C1 segment of cervical spinal cord (tissue), 14 donors: ENCODE measurements at regions not wholly inside any gene's neighbourhood (a gene's known extent, or its start where the extent isn't known, plus 50 kb on each side); places are given as distances from the start of the nearest gene placed in this dataset.

ENCODE experiments used
- DNase-seq, 14 donors: peaks; one replicate each; lab custom pipeline; 2025; lab: John Stamatoyannopoulos, UW

DNA sequence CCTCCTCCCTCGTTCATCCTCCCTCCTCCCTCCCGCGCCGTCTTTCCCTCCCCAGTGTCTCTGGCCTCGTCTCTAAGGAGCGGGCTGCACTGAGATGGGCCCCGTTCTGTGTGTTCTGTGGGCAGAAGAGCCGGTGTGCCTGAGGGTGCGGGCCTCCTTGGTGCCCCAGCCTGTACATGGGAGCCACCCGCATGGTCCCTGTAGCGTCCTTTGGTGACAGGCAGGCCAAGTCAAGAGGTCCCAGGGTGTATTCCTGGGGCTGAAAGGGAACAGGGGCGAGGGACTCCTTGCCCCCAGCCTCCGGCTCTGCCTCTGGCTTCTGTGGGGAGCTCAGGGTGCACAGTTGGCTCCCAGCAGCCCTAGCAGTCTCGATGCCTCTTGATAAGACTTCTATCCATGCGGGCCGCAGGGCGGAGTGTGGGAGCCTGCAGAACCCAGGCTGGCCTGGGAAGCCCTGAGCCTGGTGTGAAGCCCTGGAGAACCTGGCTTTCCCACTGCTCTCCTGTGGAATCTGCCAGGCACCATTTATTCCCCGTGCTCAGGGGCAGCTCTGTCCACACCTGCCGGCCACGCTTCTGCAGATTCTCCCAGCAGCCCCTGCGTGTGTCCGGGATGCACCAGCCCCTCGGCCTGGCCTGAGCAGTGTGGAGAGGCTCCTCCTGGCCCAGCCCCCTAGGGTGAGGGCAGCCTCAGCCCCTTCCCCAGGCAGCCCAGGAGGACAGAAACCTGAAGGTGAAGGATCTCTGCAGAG, 181.3 kb downstream of the KIF26A start:
- DNase-seq: no peak

DNA sequence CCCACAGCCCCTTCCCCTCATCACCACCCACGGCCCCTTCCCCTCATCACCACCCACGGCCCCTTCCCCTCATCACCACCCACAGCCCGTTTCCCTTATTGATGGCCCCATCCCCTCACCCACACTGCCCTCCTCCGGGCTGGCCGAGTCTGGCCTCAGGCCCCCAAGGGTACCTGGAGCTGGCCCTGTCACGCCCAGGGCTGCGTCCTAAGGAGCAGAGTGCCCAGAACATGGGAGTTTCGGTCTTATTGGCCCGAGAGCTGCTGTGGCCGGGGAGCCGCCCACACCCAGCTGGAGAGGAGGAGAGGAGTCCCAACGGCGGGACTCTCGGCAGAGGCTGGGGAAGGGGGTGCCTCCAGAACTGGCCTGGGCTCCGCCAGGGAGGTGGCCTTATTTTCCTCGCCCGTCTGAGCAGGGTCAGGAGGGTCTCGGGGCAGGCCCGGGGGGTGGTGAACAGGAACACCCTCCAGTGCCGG, 182.3 kb downstream of the KIF26A start:
- DNase-seq: no peak

DNA sequence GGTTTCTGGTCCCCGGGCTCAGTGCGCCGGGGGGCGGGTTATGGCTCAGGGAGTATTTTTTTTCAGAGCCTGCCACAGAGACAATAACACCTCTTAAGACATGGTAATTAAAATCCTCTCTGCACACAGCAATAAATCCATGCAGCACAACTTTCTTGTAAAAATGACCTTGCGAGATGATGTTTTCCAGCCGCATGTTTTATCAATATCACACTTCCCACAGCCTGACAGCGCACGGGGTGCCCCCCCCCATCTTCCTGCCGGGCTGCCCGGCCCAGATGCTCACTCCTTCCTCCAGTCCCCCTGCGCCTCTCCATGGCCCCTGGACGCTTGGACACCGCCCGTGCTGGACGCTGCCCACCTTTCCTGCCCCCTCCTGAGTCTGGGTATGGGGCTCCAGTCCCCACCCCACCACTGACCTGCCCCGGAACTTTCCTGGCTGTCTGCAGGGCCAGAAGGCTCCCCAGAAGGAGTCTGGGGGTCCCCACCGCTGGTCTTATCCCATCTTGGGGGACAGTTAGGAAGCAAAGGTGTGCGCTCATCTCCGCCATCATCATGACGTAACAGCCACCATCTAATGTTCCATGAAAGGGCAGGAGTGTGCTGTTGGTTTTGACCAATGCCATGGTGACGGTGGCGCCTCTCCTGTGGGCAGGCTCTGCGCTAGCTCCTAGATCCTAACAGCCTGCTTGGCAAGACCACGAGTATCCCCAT, 182.9 kb downstream of the KIF26A start:
- DNase-seq: no peak

DNA sequence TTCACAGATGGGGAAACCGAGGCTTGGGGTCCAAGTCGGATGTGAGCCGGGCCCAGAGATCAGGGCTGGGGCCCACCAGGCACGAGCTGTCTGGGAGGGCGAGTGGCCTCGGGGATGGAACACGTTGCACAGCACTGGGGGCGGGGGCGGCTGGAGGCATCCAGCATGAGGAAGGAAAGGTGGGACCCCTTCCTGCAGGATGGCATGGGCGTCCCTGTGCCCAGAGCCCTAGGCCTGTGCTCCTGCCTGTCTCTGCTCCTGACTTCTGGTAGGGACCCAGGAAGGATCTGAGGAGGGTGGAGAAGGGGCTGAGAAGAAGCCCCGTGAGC, 183.4 kb downstream of the KIF26A start:
- DNase-seq: no peak

DNA sequence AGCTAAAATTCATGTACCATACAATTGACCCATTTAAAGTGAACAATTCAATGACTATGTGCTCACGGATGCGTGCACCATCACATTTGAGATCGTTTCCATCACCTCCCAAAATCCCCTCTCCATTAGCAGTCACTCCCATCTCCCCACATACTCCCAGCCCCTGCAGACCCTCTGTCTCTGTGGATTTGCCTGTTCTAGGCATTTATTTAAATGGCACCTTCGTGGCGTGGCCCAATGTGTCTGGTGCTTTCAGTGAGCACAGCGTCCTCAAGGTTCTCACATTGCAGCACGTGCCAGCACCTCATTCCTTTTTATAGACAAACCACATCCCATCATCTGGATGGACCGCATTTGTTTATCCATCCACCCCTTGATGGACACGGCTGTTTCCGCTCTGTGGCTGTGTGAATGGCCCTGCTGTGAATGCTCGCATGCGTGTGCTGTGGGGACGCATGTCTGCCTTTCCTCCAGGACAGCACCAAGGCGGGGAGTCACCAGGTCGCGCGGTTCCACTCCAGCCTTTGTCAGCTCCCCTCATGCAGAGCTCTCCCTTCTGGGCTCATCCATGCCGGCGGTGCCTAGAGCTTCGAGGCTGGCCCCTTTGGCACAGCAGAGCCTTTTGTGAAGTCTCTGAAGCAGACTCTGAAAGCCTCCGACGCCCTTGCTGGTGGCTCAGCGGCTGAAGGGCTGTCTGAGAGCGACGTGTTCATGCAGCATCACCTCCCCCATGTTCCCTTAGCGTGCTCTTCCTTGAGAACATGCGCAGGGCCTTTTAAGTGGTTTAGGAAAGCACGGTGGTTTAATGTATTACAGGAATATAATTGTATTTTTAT, 184.4 kb downstream of the KIF26A start:
- DNase-seq: no peak

DNA sequence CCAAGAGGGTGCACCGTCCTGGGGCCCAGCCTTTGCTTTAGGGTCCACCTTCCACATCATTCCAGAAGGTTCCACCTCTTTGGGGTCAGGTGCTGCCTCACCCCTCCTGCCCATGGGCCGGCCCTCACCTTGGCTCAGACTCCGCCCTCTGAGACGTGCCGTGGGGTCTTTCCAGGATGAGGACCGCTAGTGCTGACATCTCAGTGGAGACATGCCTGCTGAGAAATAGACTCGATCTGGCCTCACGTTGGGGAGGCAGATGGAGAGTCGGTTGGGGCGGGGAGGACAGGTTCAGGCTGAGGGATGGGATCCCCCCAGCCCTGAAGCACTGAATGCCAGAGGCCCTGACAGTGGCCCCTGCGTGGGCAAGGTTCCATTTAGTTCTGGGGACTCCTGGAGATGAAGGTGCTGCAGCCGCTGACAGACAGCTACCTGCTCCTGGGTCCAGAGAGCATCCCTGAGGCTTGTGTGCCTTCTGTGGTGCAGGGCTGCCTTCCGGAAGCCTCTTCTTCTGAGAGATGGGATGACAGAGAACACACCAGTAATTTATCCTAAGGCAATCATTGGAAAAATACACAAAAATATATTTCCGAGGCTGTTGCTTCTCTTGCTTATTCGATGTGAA, 185.3 kb downstream of the KIF26A start:
- DNase-seq: no peak

DNA sequence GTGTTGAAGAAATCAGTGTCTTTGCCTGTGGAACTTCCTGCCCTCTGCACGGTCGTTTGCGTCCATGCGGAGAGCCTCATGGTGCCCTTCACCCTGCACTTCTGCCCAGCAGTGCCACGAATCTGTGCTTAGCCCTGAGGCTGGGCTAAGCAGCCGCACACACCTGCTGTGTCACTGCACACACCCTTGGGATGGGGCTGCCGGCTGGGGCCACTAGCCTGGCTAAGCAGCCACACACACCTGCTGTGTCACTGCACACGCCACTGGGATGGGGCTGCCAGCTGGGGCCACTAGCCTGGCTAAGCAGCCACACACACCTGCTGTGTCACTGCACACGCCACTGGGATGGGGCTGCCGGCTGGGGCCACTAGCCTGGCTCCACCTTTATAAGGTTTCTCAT, 188.5 kb downstream of the KIF26A start:
- no peak for DNase-seq

DNA sequence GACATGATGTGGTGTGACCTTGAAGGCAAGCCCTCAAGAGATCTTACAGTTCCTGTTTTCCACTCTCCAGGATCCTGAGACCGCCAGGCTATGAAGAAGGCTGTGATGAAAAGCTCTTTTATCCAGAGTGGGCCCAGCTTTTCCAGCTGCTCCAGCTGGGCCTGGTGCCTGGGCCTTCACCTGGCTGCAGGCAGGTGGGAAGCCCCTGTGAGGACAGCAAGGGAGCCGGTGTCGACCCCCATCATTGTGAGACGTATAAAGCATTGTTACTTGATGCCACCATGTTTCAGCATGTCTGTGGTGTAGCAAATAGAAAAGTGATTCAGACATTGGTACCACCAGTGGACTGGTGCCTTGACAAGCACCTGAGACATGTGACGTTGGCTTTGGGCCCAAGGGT, 190.2 kb downstream of the KIF26A start:
- no peak for DNase-seq

DNA sequence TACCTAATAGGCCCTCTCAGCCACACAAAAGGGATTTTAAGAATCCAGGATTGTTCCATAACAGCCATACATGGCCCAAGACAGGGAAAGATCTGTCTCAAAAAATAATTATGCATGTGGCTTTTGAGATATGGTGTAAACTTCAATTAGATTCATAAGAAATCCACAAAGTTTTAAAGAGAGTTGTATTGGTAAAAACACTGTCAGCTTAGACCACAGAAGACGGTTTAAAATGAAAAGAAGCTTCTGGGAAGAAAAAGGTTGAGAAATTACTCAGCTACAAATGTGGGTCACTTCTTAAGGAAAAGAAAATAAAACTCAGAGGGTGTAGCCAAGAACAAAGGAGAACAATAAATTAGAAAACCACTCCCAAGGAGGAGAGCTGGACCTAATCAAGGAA, 191.4 kb downstream of the KIF26A start:
- no peak for DNase-seq

DNA sequence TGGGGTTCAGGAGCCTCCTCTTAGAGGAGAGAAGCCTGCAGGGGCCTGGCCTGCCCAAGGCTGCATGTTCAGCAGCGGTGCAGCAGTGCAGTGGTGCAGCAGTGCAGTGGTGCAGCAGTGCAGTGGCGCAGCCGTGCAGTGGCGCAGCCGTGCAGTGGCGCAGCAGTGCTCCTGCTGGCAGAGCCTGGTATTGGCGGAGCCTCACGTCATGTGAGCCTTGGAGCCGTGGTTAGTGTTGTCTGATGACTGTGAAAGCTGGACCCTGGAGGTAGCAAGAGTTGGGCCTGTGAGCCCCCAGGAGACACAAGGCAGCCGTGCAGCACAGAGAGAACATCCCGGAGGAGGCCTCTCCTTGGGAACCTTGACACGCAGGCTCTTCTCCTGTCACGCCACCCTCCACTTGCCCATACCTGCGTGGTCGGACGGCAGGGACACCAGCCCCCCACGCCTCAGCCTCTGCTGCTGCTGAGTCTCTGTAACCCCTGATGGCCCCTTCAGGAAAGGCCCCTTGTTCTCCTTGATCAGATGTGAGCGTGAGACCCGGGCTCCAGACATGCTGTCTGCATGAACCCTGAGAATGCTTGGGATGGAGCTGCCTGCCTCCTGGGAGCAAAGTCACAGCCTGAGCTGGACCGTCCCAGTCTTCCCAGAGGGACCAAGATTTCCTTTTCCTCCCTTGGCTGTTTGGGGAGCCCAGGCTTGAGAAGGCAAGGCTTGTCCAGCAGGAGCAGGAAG, 193.7 kb downstream of the KIF26A start:
- no peak for DNase-seq

DNA sequence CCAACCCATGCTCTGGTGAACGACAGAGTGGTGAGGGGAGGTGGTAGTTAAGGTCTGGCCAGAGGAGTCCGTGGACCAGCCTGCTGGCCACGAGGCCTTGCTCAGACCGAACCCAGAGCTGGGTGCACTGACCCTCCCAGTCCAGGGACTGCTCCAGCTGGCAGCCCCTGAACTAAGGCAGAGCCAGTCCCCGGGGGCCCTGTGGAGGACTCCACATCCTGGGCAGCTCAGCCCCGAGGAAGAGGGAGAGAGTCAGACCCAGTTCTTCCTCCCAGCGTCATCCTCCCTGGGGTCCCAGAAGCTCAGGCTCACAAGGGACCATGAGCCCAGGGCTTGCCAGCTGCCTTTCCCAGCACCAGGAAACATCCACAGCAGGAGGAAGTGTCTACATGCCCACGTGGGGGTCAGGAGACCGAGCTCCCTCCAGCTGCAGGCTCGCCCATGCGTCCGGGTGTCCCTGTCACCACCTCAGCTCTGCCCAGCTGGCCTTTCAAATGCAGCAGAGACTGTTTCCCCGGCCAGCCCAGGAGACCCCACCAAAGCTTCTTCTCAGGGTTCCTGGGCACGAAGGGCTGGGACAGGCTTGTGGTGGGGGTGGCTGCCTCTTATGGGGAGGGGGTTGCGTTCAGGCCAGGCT, 194.4 kb downstream of the KIF26A start:
- DNase-seq: no peak

DNA sequence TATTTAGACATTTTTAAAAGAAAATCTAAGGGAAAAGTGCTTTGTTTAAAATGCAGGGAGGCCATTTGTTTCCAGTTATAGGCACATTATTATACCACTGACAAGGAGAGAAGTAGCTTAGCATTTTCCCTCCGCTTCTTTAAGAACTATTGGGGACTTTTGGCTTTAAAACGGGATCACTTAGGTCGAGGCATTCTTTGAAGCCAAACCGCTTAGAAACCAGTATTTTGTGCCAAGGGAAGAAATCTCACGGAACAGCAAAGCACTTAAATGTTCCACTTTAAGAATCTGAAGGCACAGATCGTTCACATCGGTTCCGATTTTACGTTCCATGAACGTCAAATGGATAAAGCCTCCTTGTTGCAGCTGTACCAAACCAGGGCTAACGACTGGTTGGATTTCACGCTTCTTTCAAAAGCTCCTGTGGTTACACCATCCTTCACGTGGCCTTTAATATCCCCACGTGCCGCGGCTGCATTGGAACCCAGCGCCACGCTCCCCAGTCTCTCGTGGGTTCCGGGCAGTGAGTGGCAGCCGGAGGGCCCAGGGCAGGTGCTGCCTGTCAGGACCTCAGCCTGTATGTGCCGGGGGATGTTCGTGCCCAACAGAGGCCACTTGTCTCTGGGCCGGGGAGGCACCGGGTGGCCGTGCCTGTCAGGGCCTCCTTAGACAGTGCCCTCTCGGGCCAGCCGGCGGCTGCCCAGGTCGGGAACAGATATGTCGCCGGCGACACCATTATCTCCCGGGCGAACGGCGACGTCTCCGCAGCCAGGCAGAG, 195.4 kb downstream of the KIF26A start:
- no peak for DNase-seq

DNA sequence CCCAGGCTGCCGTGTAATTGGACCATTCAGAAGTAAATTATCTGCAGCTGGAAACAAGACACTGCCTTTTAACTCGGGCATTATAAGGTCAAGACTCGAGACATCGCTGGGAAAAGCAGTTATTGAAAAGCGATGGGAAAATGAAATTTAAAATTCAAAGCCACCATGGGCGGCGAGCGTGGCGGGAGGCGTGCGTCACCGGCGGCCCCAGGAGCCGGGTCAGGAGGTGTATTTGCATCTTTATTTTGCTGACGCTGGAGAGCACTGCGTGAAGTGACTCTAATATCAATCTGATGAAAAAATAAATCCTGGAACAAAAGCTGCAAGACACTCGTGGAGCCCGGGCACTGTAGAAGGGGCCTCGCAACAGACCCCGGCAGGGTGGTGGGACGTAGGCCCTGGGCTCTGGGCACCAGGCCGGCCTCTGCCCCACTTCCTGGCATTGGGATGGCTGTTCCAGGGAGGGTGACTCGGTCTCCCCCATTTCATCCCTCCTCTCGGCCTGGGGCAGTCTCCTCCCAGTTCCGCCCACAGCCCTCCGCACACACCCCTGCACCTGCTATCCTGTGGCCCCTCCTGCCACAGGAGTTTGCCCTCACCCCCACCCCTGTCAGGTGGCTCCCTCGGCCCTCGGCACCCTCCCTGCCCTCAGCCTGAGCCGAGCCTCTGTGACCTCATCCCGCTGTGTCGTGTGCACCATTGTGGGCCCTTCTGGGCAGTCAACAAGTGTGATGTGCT, 196.2 kb downstream of the KIF26A start:
- DNase-seq: no peak

DNA sequence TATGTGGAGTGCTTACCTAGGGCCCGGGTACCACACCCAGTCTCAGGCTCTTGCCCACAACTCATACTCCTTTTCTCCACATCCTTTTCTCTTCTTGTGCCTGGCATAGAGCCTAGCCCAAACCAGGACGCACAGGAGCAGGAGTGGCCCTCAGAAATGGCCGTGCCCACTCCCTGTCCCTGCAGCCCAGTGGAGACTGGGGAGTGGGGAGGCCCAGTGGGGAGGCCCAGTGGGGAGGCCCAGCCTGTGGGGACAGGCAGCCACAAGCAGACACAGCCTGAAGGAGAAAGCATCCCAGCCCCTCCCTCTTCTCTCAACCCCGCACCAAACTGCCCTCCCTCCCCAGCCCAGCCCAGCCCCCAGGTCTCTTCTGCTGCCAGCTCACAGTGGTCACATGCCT, 196.8 kb downstream of the KIF26A start:
- no peak for DNase-seq

DNA sequence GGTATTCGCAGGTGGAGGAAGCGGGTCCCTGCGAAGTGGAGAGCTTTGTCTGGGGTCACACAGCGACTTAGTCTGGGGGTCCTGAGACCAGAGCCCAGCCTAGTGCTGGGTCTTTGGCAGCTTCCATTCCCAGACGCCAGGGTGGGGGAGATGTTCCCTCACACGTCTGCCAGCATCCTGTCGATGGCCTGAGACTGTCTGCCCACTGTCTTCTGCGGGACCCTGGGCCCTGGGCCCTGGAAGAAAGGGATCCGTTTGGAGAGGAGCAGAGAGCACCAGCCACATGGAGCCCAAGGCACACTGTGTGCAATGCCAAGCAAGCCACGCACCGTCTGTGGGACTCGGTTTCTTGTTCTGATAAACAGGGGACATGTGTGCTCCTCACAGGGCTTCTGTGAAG, 197.2 kb downstream of the KIF26A start:
- DNase-seq: no peak

DNA sequence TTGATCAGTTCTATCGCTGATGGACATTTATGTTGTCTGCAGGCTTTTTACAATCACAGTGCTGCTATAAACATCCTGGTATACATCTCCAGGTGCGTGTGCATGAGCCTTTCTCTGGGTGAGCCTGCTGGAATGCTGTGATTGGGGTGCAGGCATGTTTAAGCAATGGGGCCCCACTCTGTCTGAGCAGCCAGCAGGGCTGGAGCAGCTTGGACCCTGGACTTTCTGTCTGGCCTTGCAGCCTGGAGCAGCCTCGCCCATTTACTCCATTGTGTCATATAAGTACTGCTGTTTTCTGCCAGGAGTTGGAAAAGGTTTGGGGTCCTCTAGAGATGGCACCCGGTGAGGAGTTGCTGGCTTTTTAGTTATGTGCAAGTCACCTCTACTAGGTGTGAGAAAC, 199.0 kb downstream of the KIF26A start:
- DNase-seq: no peak

DNA sequence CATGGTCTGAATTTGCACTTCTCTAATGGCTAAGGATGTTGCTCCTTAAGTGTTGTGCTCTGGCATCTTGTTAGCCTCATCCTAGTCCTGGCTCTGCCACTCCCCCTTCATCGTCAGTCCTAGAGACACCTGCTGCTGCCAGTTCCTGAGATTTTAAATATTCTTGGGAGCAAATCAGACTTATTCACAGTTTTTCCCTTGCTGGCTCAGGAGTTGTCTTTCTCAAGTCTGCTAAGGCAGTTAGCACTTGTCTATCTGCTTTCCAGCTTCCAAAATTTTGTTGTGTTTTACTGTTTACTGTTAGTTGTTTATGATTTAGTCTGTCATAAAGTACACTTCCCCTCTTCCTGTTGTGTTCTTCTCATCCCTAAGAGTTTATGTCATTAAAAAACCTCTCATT, 201.0 kb downstream of the KIF26A start:
- no peak for DNase-seq

DNA sequence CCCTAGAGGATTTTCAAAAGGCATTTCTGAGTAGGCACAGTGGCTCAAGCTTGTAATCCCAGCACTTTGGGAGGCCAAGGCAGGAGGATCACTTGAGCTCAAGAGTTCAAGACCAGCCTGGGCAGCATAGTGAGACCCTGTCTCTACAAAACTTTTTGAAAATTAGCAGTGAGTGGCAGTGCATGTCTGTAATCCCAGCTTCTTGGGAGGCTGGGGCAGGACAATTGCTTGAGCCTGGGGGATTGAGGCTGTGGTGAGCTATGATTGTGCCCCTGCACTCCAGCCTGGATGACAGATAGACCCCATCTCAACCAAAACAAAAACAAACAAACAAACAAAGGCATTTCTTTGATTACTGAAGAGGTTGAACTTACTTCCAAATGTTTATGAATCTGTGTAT, 201.4 kb downstream of the KIF26A start:
- DNase-seq: no peak
